HepG2 (cell line): ENCODE measurements at regions not wholly inside any gene's neighbourhood (a gene's known extent, or its start where the extent isn't known, plus 50 kb on each side); places are given as distances from the start of the nearest gene placed in this dataset.

Experiments
- ATAC-seq: fragments of 200-7000 bp; cut with Tn5 transposase; 3 replicates; pipeline ENCODE4 v1.9.1; 2020; ENCODE audit warnings: mild to moderate bottlenecking, moderate library complexity
- BruUV-seq: library from RNA; stranded (reverse); fragments of 400-500 nt; replicated peaks from 2 replicates; lab custom pipeline; 2021; lab: Mats Ljungman, UMichigan
- CTCF ChIA-PET: fragments of 300-600 bp; formaldehyde crosslinking; extraction: SDS; loops from one replicate; lab custom pipeline; 2021; ENCODE audit warnings: low total read pairs, inconsistent platforms, low intra/inter-chr PET ratio; lab: Yijun Ruan, JAX
- POLR2A ChIA-PET: fragments of 350-600 bp; sonication (Branson Sonifier 250); formaldehyde crosslinking; loops from one replicate; lab custom pipeline; 2020; ENCODE audit warnings: antibody characterized with exemption, inconsistent platforms; lab: Yijun Ruan, JAX
- DNase-seq: peaks from one replicate; pipeline ENCODE4 v3.0.0-alpha.2; 2015; ENCODE audit warnings: low spot score
- FAIRE-seq: peaks from 3 replicates; lab custom pipeline; 2011; peaks lifted over from hg19 to GRCh38; lab: Jason Lieb, UNC
- H2AFZ ChIP-seq: one replicate; pipeline ENCODE4 v1.6.1; 2011; ENCODE audit warnings: low read length, inconsistent platforms
- H3K27ac ChIP-seq: fragments of 300-600 bp; 3 replicates; pipeline ENCODE4 v1.8.0; 2011; ENCODE audit warnings: mixed run types, mild to moderate bottlenecking, mixed read lengths, low read length, inconsistent platforms; ENCODE audit not compliant: insufficient read depth; ENCODE audit errors: extremely low read length
- H3K27me3 ChIP-seq, 2 experiments: fragments of 200-600 bp in 1 of 2; 2 replicates in 1 of 2; 3 replicates in 1 of 2; pipeline versions ENCODE4 v1.6.0 to v1.8.0; 2011; ENCODE audit warnings: low read length in 2 of 2, mild to moderate bottlenecking in 2 of 2, moderate library complexity in 2 of 2, inconsistent platforms in 1 of 2; ENCODE audit not compliant: insufficient read depth in 2 of 2, control insufficient read depth in 1 of 2
- H3K36me3 ChIP-seq, 2 experiments: fragments of 200-600 bp in 1 of 2; replicated peaks in 1 of 2; 2 replicates in 1 of 2; 3 replicates in 1 of 2; pipeline versions ENCODE4 v1.5.1 to v1.8.0; 2011; ENCODE audit warnings: low read length in 2 of 2, inconsistent platforms in 1 of 2; ENCODE audit not compliant: insufficient read depth in 2 of 2, control insufficient read depth in 1 of 2
- H3K4me1 ChIP-seq: 2 replicates; pipeline ENCODE4 v1.5.1; 2012; ENCODE audit warnings: low read length, inconsistent platforms; ENCODE audit not compliant: insufficient read depth
- H3K4me2 ChIP-seq: 2 replicates; pipeline ENCODE4 v1.6.0; 2011; ENCODE audit warnings: low read depth, low read length, inconsistent platforms
- H3K4me3 ChIP-seq, 3 experiments: fragments of 200-600 bp in 1 of 3; sonication (generic), shearing (Covaris generic) in 1 of 3; replicated peaks in 1 of 3; 2 replicates each; pipeline ENCODE4 v1.5.1; 2011 to 2016; ENCODE audit warnings: low read length in 3 of 3, inconsistent platforms in 2 of 3, low read depth in 2 of 3, mild to moderate bottlenecking in 2 of 3, control low read depth in 1 of 3, mixed read lengths in 1 of 3; ENCODE audit not compliant: insufficient read depth in 1 of 3
- H3K79me2 ChIP-seq: one replicate; pipeline ENCODE4 v1.6.1; 2011; ENCODE audit warnings: low read length, inconsistent platforms; ENCODE audit not compliant: insufficient read depth
- H3K9ac ChIP-seq: 2 replicates; pipeline ENCODE4 v1.6.0; 2011; ENCODE audit warnings: mild to moderate bottlenecking, low read depth, low read length, inconsistent platforms; ENCODE audit not compliant: insufficient read depth
- H3K9me3 ChIP-seq: 2 replicates; pipeline ENCODE4 v1.5.1; 2012; ENCODE audit warnings: mild to moderate bottlenecking, low read length
- H4K20me1 ChIP-seq: 2 replicates; pipeline ENCODE4 v1.6.0; 2011; ENCODE audit warnings: inconsistent platforms, mild to moderate bottlenecking, low read length, moderate library complexity; ENCODE audit not compliant: insufficient read depth
- BORCS8-MEF2B ChIP-seq: sonication (generic); formaldehyde crosslinking; IDR thresholded peaks from 2 replicates; pipeline ENCODE4 v1.8.0; 2022; ENCODE audit warnings: mild to moderate bottlenecking, missing genetic modification reagents
- HNF4A ChIP-seq: sonication (generic); formaldehyde crosslinking; IDR thresholded peaks from 2 replicates; pipeline ENCODE4 v1.4.0; 2020; ENCODE audit warnings: missing genetic modification reagents
- KLF9 ChIP-seq: IDR thresholded peaks from 2 replicates; pipeline ENCODE4 v1.6.1; 2016; ENCODE audit warnings: low read depth
- NFKBIZ ChIP-seq: IDR thresholded peaks from 2 replicates; pipeline ENCODE4 v1.6.1; 2018; ENCODE audit warnings: missing genetic modification reagents, missing compliant biosample characterization
- POLR2A ChIP-seq, 2 experiments: IDR thresholded peaks; 2 replicates each; pipeline ENCODE4 v1.6.1; 2011; ENCODE audit warnings: low read depth in 2 of 2, low read length in 2 of 2, mild to moderate bottlenecking in 1 of 2, moderate library complexity in 1 of 2; ENCODE audit not compliant: insufficient read depth in 1 of 2
- SRF ChIP-seq: IDR thresholded peaks from 2 replicates; pipeline ENCODE4 v1.6.1; 2011; ENCODE audit warnings: mild to moderate bottlenecking, low read depth, low read length, moderate library complexity
- ZNF124 ChIP-seq: sonication (generic); formaldehyde crosslinking; IDR thresholded peaks from 2 replicates; pipeline ENCODE4 v1.4.0; 2020; ENCODE audit warnings: missing genetic modification reagents
- ZNF136 ChIP-seq: sonication (generic); formaldehyde crosslinking; IDR thresholded peaks from 2 replicates; pipeline ENCODE4 v1.8.1; 2022; ENCODE audit warnings: low read depth, mild to moderate bottlenecking, moderate library complexity, missing genetic modification reagents
- ZNF34 ChIP-seq: sonication (generic); formaldehyde crosslinking; IDR thresholded peaks from 2 replicates; pipeline ENCODE4 v1.4.0; 2020; ENCODE audit warnings: mild to moderate bottlenecking, missing genetic modification reagents, borderline replicate concordance
- ZNF598 ChIP-seq: sonication (generic); formaldehyde crosslinking; IDR thresholded peaks from 2 replicates; pipeline ENCODE4 v1.5.1; 2020; ENCODE audit warnings: mild to moderate bottlenecking, missing genetic modification reagents, borderline replicate concordance
- ZNF770 ChIP-seq: sonication (generic); formaldehyde crosslinking; IDR thresholded peaks from 2 replicates; pipeline ENCODE4 v1.5.0; 2020; ENCODE audit warnings: mild to moderate bottlenecking, missing genetic modification reagents
- ZNF781 ChIP-seq: sonication (generic); formaldehyde crosslinking; IDR thresholded peaks from 2 replicates; pipeline ENCODE4 v1.5.1; 2020; ENCODE audit warnings: borderline replicate concordance, mild to moderate bottlenecking, missing genetic modification reagents; ENCODE audit errors: not compliant biosample characterization
- ZSCAN25 ChIP-seq: sonication (generic); formaldehyde crosslinking; IDR thresholded peaks from 2 replicates; pipeline ENCODE4 v1.8.0; 2022; ENCODE audit warnings: mild to moderate bottlenecking, missing genetic modification reagents
- WGBS: methylation state at CpG from one replicate; pipeline ENCODE4 v1.1.6; 2017; ENCODE audit warnings: low lambda C conversion rate; 5-methylcytosine and 5-hydroxymethylcytosine counted together
- in situ Hi-C: cut with HindIII; loops from 2 replicates; pipeline ENCODE4 v1.10.0; 2017; ENCODE audit warnings: low pct_unique_long_range_greater_than_20kb; ENCODE audit not compliant: extremely low pct_ligation_motif_present
- intact Hi-C: fragments of 100-400 bp; cut with micrococcal nuclease; formaldehyde crosslinking; loops from one replicate; pipeline ENCODE4 v1.10.0; 2022; ENCODE audit not compliant: unreplicated experiment
- TF ChIP-seq, protein P1 (sequence below): sonication (generic); formaldehyde crosslinking; IDR thresholded peaks from 2 replicates; pipeline ENCODE4 v1.4.0; 2020; ENCODE audit warnings: missing genetic modification reagents; ENCODE audit errors: not compliant biosample characterization

DNA sequence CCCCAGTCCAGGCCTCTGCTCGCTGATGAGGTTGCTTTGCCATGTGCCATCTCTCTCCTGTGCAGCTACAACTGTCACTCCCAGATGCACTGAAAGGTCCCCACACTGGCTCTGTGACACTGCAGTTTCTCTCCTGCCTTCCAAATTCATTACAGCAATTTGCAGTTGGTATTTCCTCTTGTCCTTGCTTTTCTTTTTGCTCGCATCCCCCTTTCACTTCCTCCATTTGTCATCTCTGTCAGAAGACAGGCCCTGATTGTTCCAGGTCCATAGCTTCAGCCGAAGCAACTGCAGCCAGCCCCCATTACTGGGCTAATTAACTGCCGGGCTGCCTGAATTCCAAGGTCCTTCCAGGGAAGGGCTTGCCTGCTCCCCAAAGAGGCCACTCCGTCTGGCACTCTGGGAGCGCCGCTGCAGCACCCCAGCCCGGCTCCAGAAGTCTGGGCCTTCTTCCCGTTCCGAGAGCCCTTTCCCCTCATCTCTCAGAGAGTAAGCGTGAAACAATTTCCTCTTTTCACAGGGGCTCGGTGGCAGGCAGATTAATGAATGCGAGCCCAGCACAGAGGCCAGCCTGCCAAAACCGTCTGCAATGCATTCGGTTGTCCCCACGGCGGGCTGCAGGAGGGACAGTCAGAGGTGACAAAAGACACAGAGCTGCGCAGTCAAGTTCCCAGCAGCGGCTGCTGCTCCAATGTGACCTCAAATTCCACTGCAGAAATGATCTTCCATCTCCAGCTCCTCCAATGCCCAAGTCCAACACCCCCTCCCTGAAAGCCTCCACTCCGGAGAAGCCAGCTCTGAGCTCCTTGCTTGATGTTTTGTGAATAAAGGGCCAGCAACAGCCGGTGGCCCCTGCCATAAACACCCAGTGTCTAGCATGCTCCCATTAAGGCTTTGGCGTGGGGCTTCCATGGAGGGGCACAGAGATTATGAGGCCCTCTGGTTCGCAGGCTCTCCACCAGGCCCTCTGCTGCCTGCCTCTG, 279.4 kb upstream of the HABP2 start:
- H3K27ac ChIP-seq: no peak overlapping the region
- BruUV-seq: no TSS peak
- ChIA-PET CTCF (no interaction called here), POLR2A (no interaction called here)
- H3K36me3 ChIP-seq: no peaks in the 10 kb centered on the region
- H3K4me3 ChIP-seq: no peak overlapping the region
- H3K9me3 ChIP-seq: no peaks in the 10 kb centered on the region
- no peak for TF ChIP-seq BORCS8-MEF2B (CRISPR knock-in tag)
- TF ChIP-seq SRF: no peak
- no peak for TF ChIP-seq POLR2A (IDR thresholded peaks at IDR 0.05; ENCODE audit: insufficient read depth in 1 of 2, low read depth in 2 of 2, low read length in 2 of 2)
- TF ChIP-seq KLF9 (CRISPR knock-in tag): no peak
- TF ChIP-seq ZNF598: no peak
- TF ChIP-seq, protein P1, sequence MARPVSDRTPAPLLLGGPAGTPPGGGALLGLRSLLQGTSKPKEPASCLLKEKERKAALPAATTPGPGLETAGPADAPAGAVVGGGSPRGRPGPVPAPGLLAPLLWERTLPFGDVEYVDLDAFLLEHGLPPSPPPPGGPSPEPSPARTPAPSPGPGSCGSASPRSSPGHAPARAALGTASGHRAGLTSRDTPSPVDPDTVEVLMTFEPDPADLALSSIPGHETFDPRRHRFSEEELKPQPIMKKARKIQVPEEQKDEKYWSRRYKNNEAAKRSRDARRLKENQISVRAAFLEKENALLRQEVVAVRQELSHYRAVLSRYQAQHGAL (CRISPR knock-in tag): no peak
- TF ChIP-seq NFKBIZ (CRISPR knock-in tag): no peak
- TF ChIP-seq ZNF136 (CRISPR knock-in tag): no peak
- no peak for TF ChIP-seq ZNF34 (CRISPR knock-in tag)
- no peak for TF ChIP-seq ZNF781 (CRISPR knock-in tag)
- no peak for TF ChIP-seq ZNF770 (CRISPR knock-in tag)
- no peak for TF ChIP-seq ZSCAN25 (CRISPR knock-in tag)
- TF ChIP-seq HNF4A (CRISPR knock-in tag): no peak
- TF ChIP-seq ZNF124 (CRISPR knock-in tag): no peak
- 43% methylated on average over 22 of the region's 23 CpGs for WGBS
- H4K20me1 ChIP-seq: no peaks in the 10 kb centered on the region
- H3K79me2 ChIP-seq: no peaks in the 10 kb centered on the region
- H3K4me2 ChIP-seq: no peak overlapping the region
- no peak for DNase-seq
- no peak overlapping the region for H3K9ac ChIP-seq
- no peak overlapping the region for H2AFZ ChIP-seq
- in situ Hi-C loops (no loop called here), intact Hi-C loops (no loop called here)
- ATAC-seq: no peak; the same call in 2 of the 3 replicates
- H3K27me3 ChIP-seq: peaks cover 0 to 10% of the 10 kb centered on the region in 2 experiments; a peak in 3 of 5 replicates
- H3K4me1 ChIP-seq: no peaks in the 10 kb centered on the region
- no peak for FAIRE-seq
